WTC11 (cell line): ENCODE measurements at regions not wholly inside any gene's neighbourhood (a gene's known extent, or its start where the extent isn't known, plus 50 kb on each side); places are given as distances from the start of the nearest gene placed in this dataset.

Experiments used
- ATAC-seq: fragments of 200-7000 bp; cut with Tn5 transposase; 2 replicates; pipeline ENCODE4 v1.10.0; 2021; ENCODE audit warnings: mild to moderate bottlenecking, moderate library complexity
- CTCF ChIA-PET: fragments of 300-600 bp; sonication (Branson Sonifier 250); formaldehyde crosslinking; loops from one replicate; lab custom pipeline; 2021; ENCODE audit warnings: antibody characterized with exemption; lab: Charles Lee
- POLR2A ChIA-PET: fragments of 350-600 bp; sonication (Branson Sonifier 250); formaldehyde crosslinking; loops from one replicate; lab custom pipeline; 2021; ENCODE audit warnings: antibody characterized with exemption; lab: Charles Lee
- DNase-seq: peaks from one replicate; pipeline ENCODE4 v3.0.0; 2021; ENCODE audit warnings: low spot score
- H3K27ac Mint-ChIP-seq: 2 replicates; pipeline ENCODE4 v1.8.0; 2021; ENCODE audit warnings: mixed read lengths
- H3K27me3 Mint-ChIP-seq: 2 replicates; pipeline ENCODE4 v1.8.0; 2021; ENCODE audit warnings: low read depth, mild to moderate bottlenecking, moderate library complexity, mixed read lengths
- H3K36me3 Mint-ChIP-seq: 2 replicates; pipeline ENCODE4 v1.8.0; 2021; ENCODE audit warnings: mixed read lengths
- H3K4me1 Mint-ChIP-seq: 2 replicates; pipeline ENCODE4 v1.8.0; 2022; ENCODE audit warnings: mixed read lengths
- H3K4me3 Mint-ChIP-seq: 2 replicates; pipeline ENCODE4 v1.8.0; 2021; ENCODE audit warnings: mild to moderate bottlenecking, moderate library complexity, mixed read lengths
- H3K9me3 Mint-ChIP-seq: 2 replicates; pipeline ENCODE4 v1.8.0; 2021; ENCODE audit warnings: mixed read lengths
- ATF1 ChIP-seq: sonication (generic); formaldehyde crosslinking; IDR thresholded peaks from 2 replicates; pipeline ENCODE4 v1.8.1; 2023; ENCODE audit warnings: mild to moderate bottlenecking, moderate library complexity, missing genetic modification reagents
- CREB1 ChIP-seq: sonication (generic); formaldehyde crosslinking; IDR thresholded peaks from 2 replicates; pipeline ENCODE4 v1.8.0; 2023; ENCODE audit warnings: mild to moderate bottlenecking, missing genetic modification reagents
- ESRRA ChIP-seq: sonication (generic); formaldehyde crosslinking; IDR thresholded peaks from 2 replicates; pipeline ENCODE4 v1.8.1; 2022; ENCODE audit warnings: mild to moderate bottlenecking, missing genetic modification reagents, borderline replicate concordance
- FOXP1 ChIP-seq: sonication (generic); formaldehyde crosslinking; IDR thresholded peaks from 2 replicates; pipeline ENCODE4 v1.8.0; 2022; ENCODE audit warnings: missing genetic modification reagents, mild to moderate bottlenecking, moderate library complexity, borderline replicate concordance
- GRHL2 ChIP-seq: fragments of 250-450 bp; sonication (Bioruptor Pico); IDR thresholded peaks from 2 replicates; pipeline ENCODE4 v1.8.0; 2022; ENCODE audit warnings: mild to moderate bottlenecking, moderate library complexity; ENCODE audit not compliant: insufficient replicate concordance, severe bottlenecking
- GTF2I ChIP-seq: fragments of 250-450 bp; sonication (Bioruptor Pico); conservative IDR thresholded peaks from 2 replicates; pipeline ENCODE4 v1.4.0; 2021; ENCODE audit warnings: mild to moderate bottlenecking
- HMGA2 ChIP-seq: fragments of 250-450 bp; sonication (Bioruptor Pico); IDR thresholded peaks from 2 replicates; pipeline ENCODE4 v1.4.0; 2021; ENCODE audit warnings: mild to moderate bottlenecking, moderate library complexity
- IRF2 ChIP-seq: sonication (generic); formaldehyde crosslinking; IDR thresholded peaks from 2 replicates; pipeline ENCODE4 v1.8.0; 2022; ENCODE audit warnings: low read depth, missing genetic modification reagents, borderline replicate concordance
- KAT7 ChIP-seq: sonication (generic); formaldehyde crosslinking; IDR thresholded peaks from 2 replicates; pipeline ENCODE4 v1.8.1; 2023; ENCODE audit warnings: missing genetic modification reagents, mild to moderate bottlenecking, borderline replicate concordance
- MYBL2 ChIP-seq: sonication (generic); formaldehyde crosslinking; IDR thresholded peaks from 2 replicates; pipeline ENCODE4 v1.8.1; 2023; ENCODE audit warnings: mild to moderate bottlenecking, moderate library complexity, missing genetic modification reagents
- NR2C2 ChIP-seq: sonication (generic); formaldehyde crosslinking; IDR thresholded peaks from 2 replicates; pipeline ENCODE4 v1.8.0; 2022; ENCODE audit warnings: mild to moderate bottlenecking, missing genetic modification reagents
- OVOL2 ChIP-seq: fragments of 250-450 bp; sonication (Bioruptor Pico); IDR thresholded peaks from 2 replicates; pipeline ENCODE4 v1.9.0; 2021; ENCODE audit warnings: mild to moderate bottlenecking, borderline replicate concordance
- PRRX2 ChIP-seq: fragments of 250-450 bp; sonication (Bioruptor Pico); IDR thresholded peaks from 2 replicates; pipeline ENCODE4 v1.8.0; 2021; ENCODE audit warnings: mild to moderate bottlenecking
- RORB ChIP-seq: fragments of 250-450 bp; sonication (Bioruptor Pico); IDR thresholded peaks from 2 replicates; pipeline ENCODE4 v1.9.0; 2021; ENCODE audit warnings: mild to moderate bottlenecking
- SMAD4 ChIP-seq: sonication (generic); formaldehyde crosslinking; IDR thresholded peaks from 2 replicates; pipeline ENCODE4 v1.8.0; 2022; ENCODE audit warnings: mild to moderate bottlenecking, missing genetic modification reagents
- TEAD4 ChIP-seq: sonication (generic); formaldehyde crosslinking; IDR thresholded peaks from 2 replicates; pipeline ENCODE4 v1.8.0; 2022; ENCODE audit warnings: mild to moderate bottlenecking, missing genetic modification reagents
- ZBTB21 ChIP-seq: sonication (generic); formaldehyde crosslinking; IDR thresholded peaks from 2 replicates; pipeline ENCODE4 v1.8.1; 2023; ENCODE audit warnings: mild to moderate bottlenecking, missing genetic modification reagents, borderline replicate concordance
- ZNF416 ChIP-seq: fragments of 250-450 bp; sonication (Bioruptor Pico); IDR thresholded peaks from 2 replicates; pipeline ENCODE4 v1.9.0; 2021; ENCODE audit warnings: mild to moderate bottlenecking, inconsistent platforms
- ZNF671 ChIP-seq: fragments of 250-450 bp; sonication (Bioruptor Pico); IDR thresholded peaks from 2 replicates; pipeline ENCODE4 v1.8.0; 2021; ENCODE audit warnings: mild to moderate bottlenecking
- TF ChIP-seq, protein P1 (sequence below): sonication (generic); formaldehyde crosslinking; IDR thresholded peaks from 2 replicates; pipeline ENCODE4 v1.8.0; 2022; ENCODE audit warnings: mild to moderate bottlenecking, missing genetic modification reagents
- TF ChIP-seq, protein P2 (sequence below): fragments of 250-450 bp; sonication (Bioruptor Pico); IDR thresholded peaks from 2 replicates; pipeline ENCODE4 v1.9.0; 2021; ENCODE audit warnings: moderate library complexity, mild to moderate bottlenecking, inconsistent platforms, borderline replicate concordance
- TF ChIP-seq, protein P3 (sequence below): sonication (generic); formaldehyde crosslinking; IDR thresholded peaks from 2 replicates; pipeline ENCODE4 v1.8.1; 2022; ENCODE audit warnings: mild to moderate bottlenecking, moderate library complexity, missing genetic modification reagents
- TF ChIP-seq, protein P4 (sequence below): sonication (generic); formaldehyde crosslinking; conservative IDR thresholded peaks from 2 replicates; pipeline ENCODE4 v1.8.1; 2022; ENCODE audit warnings: mild to moderate bottlenecking, missing genetic modification reagents
- TF ChIP-seq, protein P5 (sequence below): sonication (generic); formaldehyde crosslinking; IDR thresholded peaks from 2 replicates; pipeline ENCODE4 v1.8.0; 2023; ENCODE audit warnings: missing genetic modification reagents
- TF ChIP-seq, protein P6 (sequence below): sonication (generic); formaldehyde crosslinking; conservative IDR thresholded peaks from 2 replicates; pipeline ENCODE4 v1.8.1; 2023; ENCODE audit warnings: mild to moderate bottlenecking, low read depth, missing genetic modification reagents, moderate library complexity
- TF ChIP-seq, protein P7 (sequence below): sonication (generic); formaldehyde crosslinking; IDR thresholded peaks from 2 replicates; pipeline ENCODE4 v1.8.0; 2023; ENCODE audit warnings: mild to moderate bottlenecking, missing genetic modification reagents
- TF ChIP-seq, protein P8 (sequence below): sonication (generic); formaldehyde crosslinking; IDR thresholded peaks from 2 replicates; pipeline ENCODE4 v1.8.1; 2023; ENCODE audit warnings: mild to moderate bottlenecking, moderate library complexity, missing genetic modification reagents

DNA sequence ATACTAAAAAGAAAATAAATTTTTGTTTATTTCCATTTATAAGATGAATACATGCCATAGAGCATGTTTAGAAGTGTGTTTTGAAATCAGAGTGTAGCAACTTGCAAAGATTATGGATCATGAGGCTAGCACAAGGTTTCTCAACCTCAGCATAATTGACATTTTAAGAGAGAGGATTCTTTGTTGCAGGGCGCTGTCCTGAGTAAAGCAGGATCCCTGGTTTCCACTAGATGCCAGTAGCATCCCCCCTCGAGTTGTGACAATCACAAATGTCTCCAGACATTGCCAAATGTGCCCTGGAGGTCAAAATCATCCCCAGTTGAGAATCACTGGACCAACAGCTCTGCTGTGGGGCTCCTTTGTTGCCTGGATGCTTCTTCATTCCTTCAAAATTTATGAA, 128.5 kb upstream of the RBMS3 start (continued):
- TF ChIP-seq, protein P1, sequence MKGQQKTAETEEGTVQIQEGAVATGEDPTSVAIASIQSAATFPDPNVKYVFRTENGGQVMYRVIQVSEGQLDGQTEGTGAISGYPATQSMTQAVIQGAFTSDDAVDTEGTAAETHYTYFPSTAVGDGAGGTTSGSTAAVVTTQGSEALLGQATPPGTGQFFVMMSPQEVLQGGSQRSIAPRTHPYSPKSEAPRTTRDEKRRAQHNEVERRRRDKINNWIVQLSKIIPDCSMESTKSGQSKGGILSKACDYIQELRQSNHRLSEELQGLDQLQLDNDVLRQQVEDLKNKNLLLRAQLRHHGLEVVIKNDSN, result no peak
- TF ChIP-seq, protein P2, sequence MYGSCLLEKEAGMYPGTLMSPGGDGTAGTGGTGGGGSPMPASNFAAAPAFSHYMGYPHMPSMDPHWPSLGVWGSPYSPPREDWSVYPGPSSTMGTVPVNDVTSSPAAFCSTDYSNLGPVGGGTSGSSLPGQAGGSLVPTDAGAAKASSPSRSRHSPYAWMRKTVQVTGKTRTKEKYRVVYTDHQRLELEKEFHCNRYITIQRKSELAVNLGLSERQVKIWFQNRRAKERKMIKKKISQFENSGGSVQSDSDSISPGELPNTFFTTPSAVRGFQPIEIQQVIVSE (CRISPR knock-in tag), result no peak
- TF ChIP-seq PRRX2 (CRISPR knock-in tag), result no peak
- TF ChIP-seq ZBTB21 (CRISPR knock-in tag), result no peak
- no peak for TF ChIP-seq RORB (CRISPR knock-in tag)
- TF ChIP-seq, protein P3, sequence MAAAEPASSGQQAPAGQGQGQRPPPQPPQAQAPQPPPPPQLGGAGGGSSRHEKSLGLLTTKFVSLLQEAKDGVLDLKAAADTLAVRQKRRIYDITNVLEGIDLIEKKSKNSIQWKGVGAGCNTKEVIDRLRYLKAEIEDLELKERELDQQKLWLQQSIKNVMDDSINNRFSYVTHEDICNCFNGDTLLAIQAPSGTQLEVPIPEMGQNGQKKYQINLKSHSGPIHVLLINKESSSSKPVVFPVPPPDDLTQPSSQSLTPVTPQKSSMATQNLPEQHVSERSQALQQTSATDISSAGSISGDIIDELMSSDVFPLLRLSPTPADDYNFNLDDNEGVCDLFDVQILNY (CRISPR knock-in tag), result no peak
- TF ChIP-seq CREB1 (CRISPR knock-in tag), result no peak
- no peak for TF ChIP-seq FOXP1 (CRISPR knock-in tag)
- TF ChIP-seq ZNF416, result no peak
- TF ChIP-seq IRF2 (CRISPR knock-in tag), result no peak

DNA sequence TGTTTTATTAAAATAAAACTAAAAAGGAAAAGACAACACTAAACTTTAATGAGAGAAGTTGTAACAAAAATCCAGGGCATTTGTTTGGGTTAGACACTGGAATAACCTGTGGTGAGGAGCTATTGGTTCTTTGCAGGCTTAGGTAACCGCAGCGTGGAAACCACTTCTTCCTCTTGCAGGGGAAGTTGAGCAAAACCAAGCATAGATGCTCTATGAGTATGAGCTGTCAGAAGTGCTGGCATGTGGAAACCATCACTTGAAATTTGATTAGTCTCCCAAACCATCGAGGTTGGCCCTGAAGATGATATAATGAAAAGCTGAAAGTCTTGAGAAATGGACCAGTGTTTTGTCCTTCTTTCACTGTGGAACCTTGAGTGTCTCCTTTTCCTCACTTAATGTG, 127.1 kb upstream of the RBMS3 start:
- DNase-seq, result no peak
- H3K27me3 Mint-ChIP-seq, result no peaks in the 10 kb centered on the region

More for the DNA sequence above, 127.1 kb upstream of the RBMS3 start:
- no peaks in the 10 kb centered on the region for H3K9me3 Mint-ChIP-seq
- no peak overlapping the region for H3K27ac Mint-ChIP-seq
- H3K4me3 Mint-ChIP-seq, result no peak overlapping the region
- peaks cover 25% of the 10 kb centered on the region for H3K4me1 Mint-ChIP-seq
- CTCF ChIA-PET, result no interaction called here
- no peak for TF ChIP-seq GRHL2 (CRISPR knock-in tag)
- no peak for TF ChIP-seq SMAD4 (CRISPR knock-in tag)
- no peak for TF ChIP-seq OVOL2 (CRISPR knock-in tag)
- TF ChIP-seq, protein P4, sequence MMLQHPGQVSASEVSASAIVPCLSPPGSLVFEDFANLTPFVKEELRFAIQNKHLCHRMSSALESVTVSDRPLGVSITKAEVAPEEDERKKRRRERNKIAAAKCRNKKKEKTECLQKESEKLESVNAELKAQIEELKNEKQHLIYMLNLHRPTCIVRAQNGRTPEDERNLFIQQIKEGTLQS (CRISPR knock-in tag), result no peak
- TF ChIP-seq, protein P5, sequence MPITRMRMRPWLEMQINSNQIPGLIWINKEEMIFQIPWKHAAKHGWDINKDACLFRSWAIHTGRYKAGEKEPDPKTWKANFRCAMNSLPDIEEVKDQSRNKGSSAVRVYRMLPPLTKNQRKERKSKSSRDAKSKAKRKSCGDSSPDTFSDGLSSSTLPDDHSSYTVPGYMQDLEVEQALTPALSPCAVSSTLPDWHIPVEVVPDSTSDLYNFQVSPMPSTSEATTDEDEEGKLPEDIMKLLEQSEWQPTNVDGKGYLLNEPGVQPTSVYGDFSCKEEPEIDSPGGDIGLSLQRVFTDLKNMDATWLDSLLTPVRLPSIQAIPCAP, result no peak
- TF ChIP-seq MYBL2, result no peak
- TF ChIP-seq, protein P6, sequence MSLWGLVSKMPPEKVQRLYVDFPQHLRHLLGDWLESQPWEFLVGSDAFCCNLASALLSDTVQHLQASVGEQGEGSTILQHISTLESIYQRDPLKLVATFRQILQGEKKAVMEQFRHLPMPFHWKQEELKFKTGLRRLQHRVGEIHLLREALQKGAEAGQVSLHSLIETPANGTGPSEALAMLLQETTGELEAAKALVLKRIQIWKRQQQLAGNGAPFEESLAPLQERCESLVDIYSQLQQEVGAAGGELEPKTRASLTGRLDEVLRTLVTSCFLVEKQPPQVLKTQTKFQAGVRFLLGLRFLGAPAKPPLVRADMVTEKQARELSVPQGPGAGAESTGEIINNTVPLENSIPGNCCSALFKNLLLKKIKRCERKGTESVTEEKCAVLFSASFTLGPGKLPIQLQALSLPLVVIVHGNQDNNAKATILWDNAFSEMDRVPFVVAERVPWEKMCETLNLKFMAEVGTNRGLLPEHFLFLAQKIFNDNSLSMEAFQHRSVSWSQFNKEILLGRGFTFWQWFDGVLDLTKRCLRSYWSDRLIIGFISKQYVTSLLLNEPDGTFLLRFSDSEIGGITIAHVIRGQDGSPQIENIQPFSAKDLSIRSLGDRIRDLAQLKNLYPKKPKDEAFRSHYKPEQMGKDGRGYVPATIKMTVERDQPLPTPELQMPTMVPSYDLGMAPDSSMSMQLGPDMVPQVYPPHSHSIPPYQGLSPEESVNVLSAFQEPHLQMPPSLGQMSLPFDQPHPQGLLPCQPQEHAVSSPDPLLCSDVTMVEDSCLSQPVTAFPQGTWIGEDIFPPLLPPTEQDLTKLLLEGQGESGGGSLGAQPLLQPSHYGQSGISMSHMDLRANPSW (CRISPR knock-in tag), result no peak
- TF ChIP-seq, protein P7, sequence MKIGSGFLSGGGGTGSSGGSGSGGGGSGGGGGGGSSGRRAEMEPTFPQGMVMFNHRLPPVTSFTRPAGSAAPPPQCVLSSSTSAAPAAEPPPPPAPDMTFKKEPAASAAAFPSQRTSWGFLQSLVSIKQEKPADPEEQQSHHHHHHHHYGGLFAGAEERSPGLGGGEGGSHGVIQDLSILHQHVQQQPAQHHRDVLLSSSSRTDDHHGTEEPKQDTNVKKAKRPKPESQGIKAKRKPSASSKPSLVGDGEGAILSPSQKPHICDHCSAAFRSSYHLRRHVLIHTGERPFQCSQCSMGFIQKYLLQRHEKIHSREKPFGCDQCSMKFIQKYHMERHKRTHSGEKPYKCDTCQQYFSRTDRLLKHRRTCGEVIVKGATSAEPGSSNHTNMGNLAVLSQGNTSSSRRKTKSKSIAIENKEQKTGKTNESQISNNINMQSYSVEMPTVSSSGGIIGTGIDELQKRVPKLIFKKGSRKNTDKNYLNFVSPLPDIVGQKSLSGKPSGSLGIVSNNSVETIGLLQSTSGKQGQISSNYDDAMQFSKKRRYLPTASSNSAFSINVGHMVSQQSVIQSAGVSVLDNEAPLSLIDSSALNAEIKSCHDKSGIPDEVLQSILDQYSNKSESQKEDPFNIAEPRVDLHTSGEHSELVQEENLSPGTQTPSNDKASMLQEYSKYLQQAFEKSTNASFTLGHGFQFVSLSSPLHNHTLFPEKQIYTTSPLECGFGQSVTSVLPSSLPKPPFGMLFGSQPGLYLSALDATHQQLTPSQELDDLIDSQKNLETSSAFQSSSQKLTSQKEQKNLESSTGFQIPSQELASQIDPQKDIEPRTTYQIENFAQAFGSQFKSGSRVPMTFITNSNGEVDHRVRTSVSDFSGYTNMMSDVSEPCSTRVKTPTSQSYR (CRISPR knock-in tag), result no peak
- TF ChIP-seq ATF1 (CRISPR knock-in tag), result no peak
- TF ChIP-seq ZNF671 (CRISPR knock-in tag), result no peak
- no peak for TF ChIP-seq KAT7 (CRISPR knock-in tag)
- no peak for TF ChIP-seq TEAD4 (CRISPR knock-in tag)
- no peak for TF ChIP-seq HMGA2 (CRISPR knock-in tag)
- no peak for TF ChIP-seq GTF2I (CRISPR knock-in tag)
- TF ChIP-seq ESRRA (CRISPR knock-in tag), result no peak
- TF ChIP-seq, protein P8, sequence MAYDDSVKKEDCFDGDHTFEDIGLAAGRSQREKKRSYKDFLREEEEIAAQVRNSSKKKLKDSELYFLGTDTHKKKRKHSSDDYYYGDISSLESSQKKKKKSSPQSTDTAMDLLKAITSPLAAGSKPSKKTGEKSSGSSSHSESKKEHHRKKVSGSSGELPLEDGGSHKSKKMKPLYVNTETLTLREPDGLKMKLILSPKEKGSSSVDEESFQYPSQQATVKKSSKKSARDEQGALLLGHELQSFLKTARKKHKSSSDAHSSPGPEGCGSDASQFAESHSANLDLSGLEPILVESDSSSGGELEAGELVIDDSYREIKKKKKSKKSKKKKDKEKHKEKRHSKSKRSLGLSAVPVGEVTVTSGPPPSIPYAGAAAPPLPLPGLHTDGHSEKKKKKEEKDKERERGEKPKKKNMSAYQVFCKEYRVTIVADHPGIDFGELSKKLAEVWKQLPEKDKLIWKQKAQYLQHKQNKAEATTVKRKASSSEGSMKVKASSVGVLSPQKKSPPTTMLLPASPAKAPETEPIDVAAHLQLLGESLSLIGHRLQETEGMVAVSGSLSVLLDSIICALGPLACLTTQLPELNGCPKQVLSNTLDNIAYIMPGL (CRISPR knock-in tag), result no peak
- TF ChIP-seq, protein P1, result no peak
- no peak for TF ChIP-seq NR2C2 (CRISPR knock-in tag)
- TF ChIP-seq, all 79 proteins: peak for 0
- ATAC-seq, result no peak
- H3K36me3 Mint-ChIP-seq, result no peaks in the 10 kb centered on the region
- POLR2A ChIA-PET, result no interaction called here
